SK-MEL-5 (cell line): ENCODE measurements at regions not wholly inside any gene's neighbourhood (a gene's known extent, or its start where the extent isn't known, plus 50 kb on each side); places are given as distances from the start of the nearest gene placed in this dataset.
"Not testable (repeated sequence)": the region's sequence is repeated elsewhere in the genome, so short reads cannot be mapped to it uniquely, and the experiment has no call there.

ENCODE experiments used
- DNase-seq: peaks from one replicate; pipeline ENCODE4 v3.0.0-alpha.2; 2016; ENCODE audit warnings: low read depth, low spot score
- in situ Hi-C: cut with HindIII; loops from 2 replicates; pipeline ENCODE4 v1.10.0; 2016; ENCODE audit warnings: low sequenced_read_pairs, high pct_unique_total_duplicates, low pct_unique_long_range_greater_than_20kb

GRCh38 chr5:154663424-154663823, 91.8 kb upstream of the LARP1 start:
- DNase-seq, result no peak
- in situ Hi-C loops, result no loop called here

GRCh38 chr5:154654486-154655371, 100.4 kb upstream of the LARP1 start:
- in situ Hi-C loops, result no loop called here
- DNase-seq, result no peak

GRCh38 chr5:154653764-154654485, 101.3 kb upstream of the LARP1 start:
- DNase-seq, result no peak
- in situ Hi-C loops, result no loop called here

GRCh38 chr5:154653418-154653763, 101.8 kb upstream of the LARP1 start:
- no peak for DNase-seq
- in situ Hi-C loops, result no loop called here

- in situ Hi-C loops, result no loop called here
Observed at GRCh38 chr5:154652746-154653417, 102.3 kb upstream of the LARP1 start.

GRCh38 chr5:154651795-154652194, 103.4 kb upstream of the LARP1 start:
- DNase-seq, in situ Hi-C loops: not testable (repeated sequence)

More at GRCh38 chr5:154652746-154653417, 102.3 kb upstream of the LARP1 start:
- no peak for DNase-seq

- no peak for DNase-seq
- in situ Hi-C loops, result no loop called here
Observed at GRCh38 chr5:154648706-154649105, 106.5 kb upstream of the LARP1 start.

- no peak for DNase-seq
- in situ Hi-C loops, result no loop called here
Observed at GRCh38 chr5:154648229-154648628, 106.9 kb upstream of the LARP1 start.

- DNase-seq, result no peak
- in situ Hi-C loops, result no loop called here
Observed at GRCh38 chr5:154647761-154648145, 107.4 kb upstream of the LARP1 start.

GRCh38 chr5:154647114-154647760, 107.9 kb upstream of the LARP1 start:
- in situ Hi-C loops, result no loop called here
- no peak for DNase-seq

GRCh38 chr5:154646745-154647113, 108.4 kb upstream of the LARP1 start:
- in situ Hi-C loops, result no loop called here
- no peak for DNase-seq

- DNase-seq, result no peak
- in situ Hi-C loops, result no loop called here
Observed at GRCh38 chr5:154644745-154645411, 110.3 kb upstream of the LARP1 start.

GRCh38 chr5:154642499-154643245, 112.5 kb upstream of the LARP1 start:
- DNase-seq, result peak; percentile 59
- in situ Hi-C loops, result no loop called here

GRCh38 chr5:154640213-154640831, 114.9 kb upstream of the LARP1 start:
- in situ Hi-C loops, result not testable (repeated sequence)
- peak; percentile 49 for DNase-seq

GRCh38 chr5:154636786-154637185, 118.4 kb upstream of the LARP1 start:
- in situ Hi-C loops, DNase-seq: not testable (repeated sequence)

- DNase-seq, in situ Hi-C loops: not testable (repeated sequence)
Observed at GRCh38 chr5:154636271-154636670, 118.9 kb upstream of the LARP1 start.
